ENCODE measurements at regions not wholly inside any gene's neighbourhood (a gene's known extent, or its start where the extent isn't known, plus 50 kb on each side); places are given as distances from the start of the nearest gene placed in this dataset.

DNA sequence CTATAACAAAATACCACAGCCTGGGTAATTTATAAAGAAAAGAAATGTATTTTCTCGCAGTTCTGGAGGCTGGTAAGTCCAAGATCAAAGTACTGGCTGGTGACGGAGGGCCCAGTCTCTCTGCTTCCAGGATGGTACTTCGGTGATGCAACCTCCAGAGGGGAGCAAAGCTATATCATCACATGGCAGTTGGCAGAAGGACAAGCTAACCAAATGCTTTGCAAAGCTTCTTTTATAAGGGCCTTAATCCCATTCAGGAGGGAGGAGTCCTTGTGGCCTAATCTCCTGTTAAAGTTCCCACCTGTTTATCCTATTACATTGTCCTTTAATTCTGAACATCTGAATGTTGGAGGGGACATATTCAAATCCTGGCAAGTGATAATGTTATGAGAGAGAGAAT, 134.1 kb upstream of the SP4 start:
- no peak overlapping the region for H3K4me3 Mint-ChIP-seq
- intact Hi-C loops (cut with micrococcal nuclease), result no loop called here

DNA sequence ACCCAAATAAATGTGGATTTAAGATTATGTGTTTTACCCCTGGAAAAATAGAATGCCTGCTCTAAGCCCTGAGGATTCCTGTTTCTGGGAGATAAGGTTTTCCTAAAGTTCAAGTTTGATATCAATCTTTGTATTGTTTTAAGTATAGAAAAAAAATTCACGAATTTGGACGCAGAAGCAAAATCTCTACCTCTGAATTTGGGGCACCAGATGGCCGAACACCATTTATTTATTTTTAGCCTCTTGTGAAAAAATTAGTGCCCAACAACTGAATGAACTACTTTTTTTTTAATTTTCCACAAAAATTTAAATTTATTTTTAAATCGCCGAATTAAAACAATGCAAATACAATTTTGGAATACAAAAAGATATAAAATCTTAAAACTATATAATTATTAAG, 128.1 kb upstream of the SP4 start:
- TF ChIP-seq CTCF (IDR thresholded peaks at IDR 0.05), result no peak
- Mint-ChIP-seq H3K36me3 (no peaks in the 10 kb centered on the region), H3K9me3 (peaks cover 0 to 3% (median 1%) of the 10 kb centered on the region in 7 donors), H3K27me3 (ENCODE audit: low read depth in 3 of 3) (peaks cover 0 to 4% (median 4%) of the 10 kb centered on the region in 3 donors), H3K27ac (no peak overlapping the region), H3K4me1 (no peaks in the 10 kb centered on the region), H3K4me3 (no peak overlapping the region)
- no peaks in the 10 kb centered on the region for H3K36me3 ChIP-seq (replicated peaks in 1 of 2; ENCODE audit: control insufficient read depth in 1 of 2, insufficient read depth in 2 of 2, low read length in 2 of 2)
- H2AFZ ChIP-seq (ENCODE audit: insufficient read depth, low read depth, low read length, poor library complexity, severe bottlenecking), result no peak overlapping the region
- H3K4me2 ChIP-seq (replicated peaks; ENCODE audit: extremely low read depth, low read length, poor library complexity, severe bottlenecking), result no peak overlapping the region
- no peaks in the 10 kb centered on the region for H3K27me3 ChIP-seq (ENCODE audit: control insufficient read depth in 2 of 2, insufficient read depth in 2 of 2, low read length in 2 of 2)
- no peak overlapping the region for H3K4me3 ChIP-seq (replicated peaks in 1 of 3; ENCODE audit: low read depth in 2 of 3, low read length in 3 of 3)
- intact Hi-C loops (cut with micrococcal nuclease), result no loop called here
- H3K9ac ChIP-seq (ENCODE audit: insufficient read depth, low read length, poor library complexity, severe bottlenecking), result no peak overlapping the region
- DNase-seq, result no peak
- no peaks in the 10 kb centered on the region for H3K9me3 ChIP-seq (replicated peaks in 1 of 2; ENCODE audit: control insufficient read depth in 1 of 2, insufficient read depth in 1 of 2, low read length in 2 of 2)
- no peaks in the 10 kb centered on the region for H3K79me2 ChIP-seq (ENCODE audit: insufficient read depth, low read length)
- H4K20me1 ChIP-seq (ENCODE audit: insufficient read depth, low read length), result no peaks in the 10 kb centered on the region
- 100% methylated on average over 2 of the region's 5 CpGs for WGBS (ENCODE audit: insufficient coverage)
- no peak overlapping the region for H3K27ac ChIP-seq (ENCODE audit: low read depth in 1 of 2, low read length in 2 of 2)
- H3K4me1 ChIP-seq (ENCODE audit: control insufficient read depth in 1 of 2, insufficient read depth in 2 of 2, low read length in 2 of 2), result no peaks in the 10 kb centered on the region

More for the DNA sequence above, 134.1 kb upstream of the SP4 start:
- H3K27me3 ChIP-seq (ENCODE audit: control insufficient read depth in 2 of 2, insufficient read depth in 2 of 2, low read length in 2 of 2), result no peaks in the 10 kb centered on the region
- DNase-seq, result no peak
- 94% methylated on average over 3 of the region's 3 CpGs for WGBS (ENCODE audit: insufficient coverage)
- Mint-ChIP-seq H3K4me1 (no peaks in the 10 kb centered on the region), H3K27ac (no peak overlapping the region), H3K27me3 (ENCODE audit: low read depth in 3 of 3) (peaks cover 0 to 5% (median 2%) of the 10 kb centered on the region in 3 donors), H3K9me3 (peaks cover 0 to 4% (median 2%) of the 10 kb centered on the region in 7 donors), H3K36me3 (no peaks in the 10 kb centered on the region)
- no peak overlapping the region for H2AFZ ChIP-seq (ENCODE audit: insufficient read depth, low read depth, low read length, poor library complexity, severe bottlenecking)
- no peaks in the 10 kb centered on the region for H3K36me3 ChIP-seq (replicated peaks in 1 of 2; ENCODE audit: control insufficient read depth in 1 of 2, insufficient read depth in 2 of 2, low read length in 2 of 2)
- no peak overlapping the region for H3K27ac ChIP-seq (ENCODE audit: low read depth in 1 of 2, low read length in 2 of 2)
- no peak overlapping the region for H3K9ac ChIP-seq (ENCODE audit: insufficient read depth, low read length, poor library complexity, severe bottlenecking)
- no peaks in the 10 kb centered on the region for H3K79me2 ChIP-seq (ENCODE audit: insufficient read depth, low read length)
- H3K9me3 ChIP-seq (replicated peaks in 1 of 2; ENCODE audit: control insufficient read depth in 1 of 2, insufficient read depth in 1 of 2, low read length in 2 of 2), result no peaks in the 10 kb centered on the region
- no peaks in the 10 kb centered on the region for H4K20me1 ChIP-seq (ENCODE audit: insufficient read depth, low read length)
- H3K4me3 ChIP-seq (replicated peaks in 1 of 3; ENCODE audit: low read depth in 2 of 3, low read length in 3 of 3), result no peak overlapping the region
- no peaks in the 10 kb centered on the region for H3K4me1 ChIP-seq (ENCODE audit: control insufficient read depth in 1 of 2, insufficient read depth in 2 of 2, low read length in 2 of 2)
- no peak for TF ChIP-seq CTCF (IDR thresholded peaks at IDR 0.05)
- no peak overlapping the region for H3K4me2 ChIP-seq (replicated peaks; ENCODE audit: extremely low read depth, low read length, poor library complexity, severe bottlenecking)

All from CD14-positive monocyte (primary cell).